ENCODE measurements at regions not wholly inside any gene's neighbourhood (a gene's known extent, or its start where the extent isn't known, plus 50 kb on each side); places are given as distances from the start of the nearest gene placed in this dataset.
"Not testable (repeated sequence)": the region's sequence is repeated elsewhere in the genome, so short reads cannot be mapped to it uniquely, and the experiment has no call there.

- no peak for DNase-seq
Measured at GRCh38 chr5:115469904-115470516, 74.6 kb downstream of the FEM1C start.

GRCh38 chr5:115467628-115468027 lies 76.9 kb downstream of the FEM1C start:
- DNase-seq: no peak

GRCh38 chr5:115465431-115465830 lies 79.1 kb downstream of the FEM1C start:
- DNase-seq: no peak

GRCh38 chr5:115463983-115464382 lies 80.6 kb downstream of the FEM1C start:
- no peak for DNase-seq

- DNase-seq: peak; percentile 93
Measured at GRCh38 chr5:115461506-115462290, 82.9 kb downstream of the FEM1C start.

GRCh38 chr5:115461093-115461492 lies 83.5 kb downstream of the FEM1C start:
- DNase-seq: peak; percentile 14

GRCh38 chr5:115460472-115460871 lies 84.1 kb downstream of the FEM1C start:
- DNase-seq: peak; percentile 85

- DNase-seq: peak; percentile 80
Measured at GRCh38 chr5:115459855-115460341, 84.7 kb downstream of the FEM1C start.

- DNase-seq: no peak
Measured at GRCh38 chr5:115458416-115458815, 86.2 kb downstream of the FEM1C start.

GRCh38 chr5:115458003-115458409 lies 86.6 kb downstream of the FEM1C start:
- no peak for DNase-seq

GRCh38 chr5:115457571-115457970 lies 87.0 kb downstream of the FEM1C start:
- no peak for DNase-seq

- DNase-seq: no peak
Measured at GRCh38 chr5:115456539-115457040, 88.0 kb downstream of the FEM1C start.

- DNase-seq: no peak
Measured at GRCh38 chr5:115456056-115456455, 88.5 kb downstream of the FEM1C start.

- peak; percentile 53 for DNase-seq
Measured at GRCh38 chr5:115455301-115455707, 89.3 kb downstream of the FEM1C start.

GRCh38 chr5:115453391-115454095 lies 91.0 kb downstream of the FEM1C start:
- no peak for DNase-seq

- DNase-seq: peak; percentile 71
Measured at GRCh38 chr5:115452536-115453235, 91.9 kb downstream of the FEM1C start.

- no peak for DNase-seq
Measured at GRCh38 chr5:115452083-115452482, 92.5 kb downstream of the FEM1C start.

GRCh38 chr5:115450741-115451140 lies 93.8 kb downstream of the FEM1C start:
- peak; percentile 78 for DNase-seq

GRCh38 chr5:115448630-115449029 lies 95.9 kb downstream of the FEM1C start:
- not testable (repeated sequence) for DNase-seq

GRCh38 chr5:115440782-115441451 lies 103.7 kb downstream of the FEM1C start:
- no peak for DNase-seq

GRCh38 chr5:115439639-115440038 lies 104.9 kb downstream of the FEM1C start:
- no peak for DNase-seq

GRCh38 chr5:115439042-115439441 lies 105.5 kb downstream of the FEM1C start:
- DNase-seq: peak; percentile 77
